HCT116 (cell line): ENCODE measurements at regions not wholly inside any gene's neighbourhood (a gene's known extent, or its start where the extent isn't known, plus 50 kb on each side); places are given as distances from the start of the nearest gene placed in this dataset.

Source experiments
- ATAC-seq: fragments of 200-7000 bp; cut with Tn5 transposase; 2 replicates; pipeline ENCODE4 v1.9.1; 2020; ENCODE audit warnings: mild to moderate bottlenecking, moderate library complexity
- BruUV-seq: library from RNA; stranded (reverse); fragments of 400-500 nt; replicated peaks from 2 replicates; lab custom pipeline; 2021; lab: Mats Ljungman, UMichigan
- CTCF ChIA-PET: fragments of 300-600 bp; sonication (Branson Sonifier 250); formaldehyde crosslinking; loops from one replicate; lab custom pipeline; 2021; ENCODE audit warnings: antibody characterized with exemption; lab: Charles Lee
- POLR2A ChIA-PET: fragments of 300-600, 350-600 bp; sonication (Branson Sonifier 250); formaldehyde crosslinking; loops from one replicate; lab custom pipeline; 2021; ENCODE audit warnings: antibody characterized with exemption; lab: Charles Lee
- RAD21 ChIA-PET, 2 experiments: fragments of 300-600 bp; sonication (Branson Sonifier 250); formaldehyde crosslinking; loops; one replicate each; lab custom pipeline; 2023; ENCODE audit warnings: low total read pairs in 2 of 2; ENCODE audit not compliant: uncharacterized antibody in 2 of 2, unreplicated experiment in 2 of 2, low non-redundant PET in 1 of 2; lab: Charles Lee
- DNase-seq: peaks from one replicate; pipeline ENCODE4 v3.0.0-alpha.2; 2010; ENCODE audit warnings: low read depth, low spot score
- H2AFZ ChIP-seq: fragments of 200-600 bp; shearing (Covaris generic), sonication (generic); 2 replicates; pipeline ENCODE4 v1.6.1; 2017; ENCODE audit warnings: low read depth, mixed run types, mixed read lengths, antibody characterized with exemption, low read length; ENCODE audit not compliant: poor library complexity, severe bottlenecking
- H3K27ac ChIP-seq: 2 replicates; pipeline ENCODE4 v1.5.1; 2012; ENCODE audit warnings: low read depth, low read length
- H3K27me3 ChIP-seq: fragments of 200-600 bp; sonication (generic); 2 replicates; pipeline ENCODE4 v1.6.1; 2016; ENCODE audit warnings: mixed run types, low read length, mixed read lengths; ENCODE audit not compliant: insufficient read depth
- H3K36me3 ChIP-seq, 2 experiments: fragments of 200-500 bp in 1 of 2; fragments of 200-600 bp in 1 of 2; sonication (Bioruptor generic) in 1 of 2; sonication (generic) in 1 of 2; 2 replicates each; pipeline versions ENCODE4 v1.5.1 to v1.6.1; 2014 to 2016; ENCODE audit warnings: low read length in 2 of 2, inconsistent platforms in 1 of 2, mixed read lengths in 1 of 2, mixed run types in 1 of 2; ENCODE audit not compliant: insufficient read depth in 2 of 2, control insufficient read depth in 1 of 2
- H3K4me1 ChIP-seq, 2 experiments: fragments of 200-600 bp in 1 of 2; sonication (generic) in 1 of 2; 2 replicates each; pipeline versions ENCODE4 v1.5.1 to v1.6.1; 2012 to 2017; ENCODE audit warnings: low read length in 2 of 2, inconsistent platforms in 1 of 2, mild to moderate bottlenecking in 1 of 2, mixed read lengths in 1 of 2, mixed run types in 1 of 2, moderate library complexity in 1 of 2; ENCODE audit not compliant: insufficient read depth in 2 of 2, control insufficient read depth in 1 of 2
- H3K4me2 ChIP-seq: fragments of 200-600 bp; sonication (generic); 2 replicates; pipeline ENCODE4 v1.6.1; 2017; ENCODE audit warnings: mixed run types, low read length, mixed read lengths
- H3K4me3 ChIP-seq, 2 experiments: fragments of 200-600 bp in 1 of 2; sonication (generic) in 1 of 2; replicated peaks in 1 of 2; 2 replicates each; pipeline ENCODE4 v1.5.1; 2011 to 2016; ENCODE audit warnings: low read length in 2 of 2, control low read depth in 1 of 2, low read depth in 1 of 2, mild to moderate bottlenecking in 1 of 2, mixed read lengths in 1 of 2, mixed run types in 1 of 2
- H3K79me2 ChIP-seq: fragments of 200-600 bp; sonication (generic); 2 replicates; pipeline ENCODE4 v1.6.1; 2017; ENCODE audit warnings: mild to moderate bottlenecking, mixed run types, low read length, moderate library complexity, mixed read lengths; ENCODE audit not compliant: insufficient read depth
- H3K9ac ChIP-seq: fragments of 200-600 bp; sonication (generic); 2 replicates; pipeline ENCODE4 v1.6.1; 2016; ENCODE audit warnings: low read length, mixed read lengths
- H3K9me2 ChIP-seq: fragments of 200-600 bp; sonication (generic), shearing (Covaris generic); 2 replicates; pipeline ENCODE4 v1.6.1; 2017; ENCODE audit warnings: mixed run types, mild to moderate bottlenecking, moderate library complexity; ENCODE audit not compliant: insufficient read depth
- H3K9me3 ChIP-seq, 2 experiments: fragments of 200-500 bp in 1 of 2; fragments of 200-600 bp in 1 of 2; sonication (Bioruptor generic) in 1 of 2; sonication (generic) in 1 of 2; 2 replicates each; pipeline ENCODE4 v1.6.1; 2014 to 2017; ENCODE audit warnings: low read length in 2 of 2, mixed read lengths in 2 of 2, inconsistent platforms in 1 of 2, low read depth in 1 of 2, mild to moderate bottlenecking in 1 of 2, mixed run types in 1 of 2, moderate library complexity in 1 of 2; ENCODE audit not compliant: control insufficient read depth in 1 of 2, insufficient read depth in 1 of 2
- H4K20me1 ChIP-seq: fragments of 200-600 bp; sonication (generic), shearing (Covaris generic); 2 replicates; pipeline ENCODE4 v1.6.1; 2017; ENCODE audit warnings: mixed run types, mild to moderate bottlenecking, moderate library complexity; ENCODE audit not compliant: insufficient read depth
- CBX3 ChIP-seq: IDR thresholded peaks from 2 replicates; pipeline ENCODE4 v1.6.1; 2012; ENCODE audit warnings: low read depth
- CEBPB ChIP-seq: IDR thresholded peaks from 2 replicates; pipeline ENCODE4 v1.6.1; 2012; ENCODE audit warnings: low read depth
- EGR1 ChIP-seq: IDR thresholded peaks from 2 replicates; pipeline ENCODE4 v1.6.1; 2012; ENCODE audit warnings: low read depth
- FOSL1 ChIP-seq: IDR thresholded peaks from 2 replicates; pipeline ENCODE4 v1.6.1; 2012; ENCODE audit warnings: low read depth
- JUND ChIP-seq: IDR thresholded peaks from 2 replicates; pipeline ENCODE4 v1.6.1; 2012
- POLR2A ChIP-seq: IDR thresholded peaks from 2 replicates; pipeline ENCODE4 v1.7.0; 2011; ENCODE audit warnings: borderline replicate concordance; ENCODE audit not compliant: insufficient read depth, insufficient read length; ENCODE audit errors: extremely low read depth
- POLR2AphosphoS5 ChIP-seq: IDR thresholded peaks from 2 replicates; pipeline ENCODE4 v1.6.1; 2011; ENCODE audit warnings: mild to moderate bottlenecking, low read depth, low read length, moderate library complexity
- RAD21 ChIP-seq: IDR thresholded peaks from 2 replicates; pipeline ENCODE4 v1.6.1; 2012; ENCODE audit warnings: low read depth, mild to moderate bottlenecking
- SIN3A ChIP-seq: IDR thresholded peaks from 2 replicates; pipeline ENCODE4 v1.6.1; 2012; ENCODE audit warnings: low read depth
- TCF7L2 ChIP-seq: IDR thresholded peaks from 2 replicates; pipeline ENCODE4 v1.7.0; 2011; ENCODE audit warnings: borderline replicate concordance, inconsistent platforms; ENCODE audit not compliant: insufficient read depth, insufficient read length; ENCODE audit errors: extremely low read depth
- YY1 ChIP-seq: IDR thresholded peaks from 2 replicates; pipeline ENCODE4 v1.6.1; 2011; ENCODE audit warnings: low read length, low read depth, moderate library complexity, mild to moderate bottlenecking; ENCODE audit not compliant: insufficient replicate concordance; ENCODE audit errors: extremely low read depth
- ZNF274 ChIP-seq: fragments of 200-500 bp; sonication (Bioruptor generic); IDR thresholded peaks from 2 replicates; pipeline ENCODE4 v1.6.1; 2014; ENCODE audit warnings: mild to moderate bottlenecking, low read depth, low read length, inconsistent platforms
- intact Hi-C: fragments of 100-400 bp; cut with micrococcal nuclease; formaldehyde crosslinking; loops from 2 replicates; pipeline ENCODE4 v1.10.0; 2022
- TF ChIP-seq, protein P1 (sequence below): IDR thresholded peaks from 2 replicates; pipeline ENCODE4 v1.6.1; 2012; ENCODE audit warnings: low read depth
- TF ChIP-seq, protein P2 (sequence below): IDR thresholded peaks from 2 replicates; pipeline ENCODE4 v1.6.1; 2012
- TF ChIP-seq, protein P3 (sequence below): IDR thresholded peaks from 2 replicates; pipeline ENCODE4 v1.6.1; 2012
- TF ChIP-seq, protein P4 (sequence below), 3 experiments: fragments of 200-600 bp in 1 of 3; sonication (generic) in 1 of 3; IDR thresholded peaks in 2 of 3; conservative IDR thresholded peaks in 1 of 3; 2 replicates each; pipeline ENCODE4 v1.5.1; 2012 to 2017; ENCODE audit warnings: low read depth in 2 of 3, low read length in 2 of 3, antibody characterized with exemption in 1 of 3, borderline replicate concordance in 1 of 3, control low read depth in 1 of 3, mild to moderate bottlenecking in 1 of 3, mixed read lengths in 1 of 3, mixed run types in 1 of 3, moderate library complexity in 1 of 3; ENCODE audit not compliant: insufficient read depth in 1 of 3

DNA sequence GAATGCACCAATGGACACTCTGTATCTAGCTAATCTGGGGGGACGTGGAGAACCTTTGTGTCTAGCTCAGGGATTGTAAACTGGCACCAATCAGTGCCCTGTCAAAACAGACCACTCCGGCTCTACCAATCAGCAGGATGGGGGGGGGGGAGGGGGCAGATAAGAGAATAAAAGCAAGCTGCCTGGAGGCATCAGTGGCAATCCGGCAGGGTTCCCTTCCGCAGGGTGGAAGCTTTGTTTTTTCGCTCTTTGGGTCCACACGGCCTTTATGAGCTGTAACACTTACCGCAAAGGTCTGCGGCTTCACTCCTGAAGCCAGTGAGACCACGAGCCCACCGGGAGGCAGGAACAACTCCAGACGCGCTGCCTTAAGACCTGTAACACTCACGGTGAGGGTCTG, 827.1 kb downstream of the PLOD2 start:
- no peaks in the 10 kb centered on the region for H3K4me1 ChIP-seq
- ATAC-seq = no peak
- CTCF ChIA-PET = no interaction called here

More for the DNA sequence above, 827.1 kb downstream of the PLOD2 start:
- Histone ChIP-seq H3K4me3 (no peak overlapping the region), H2AFZ (no peak overlapping the region), H3K27ac (no peak overlapping the region), H3K9me2 (no peaks in the 10 kb centered on the region), H3K79me2 (no peaks in the 10 kb centered on the region), H3K27me3 (no peaks in the 10 kb centered on the region), H4K20me1 (no peaks in the 10 kb centered on the region)
- DNase-seq = no peak
- TF ChIP-seq FOSL1 = no peak
- TF ChIP-seq, protein P1, sequence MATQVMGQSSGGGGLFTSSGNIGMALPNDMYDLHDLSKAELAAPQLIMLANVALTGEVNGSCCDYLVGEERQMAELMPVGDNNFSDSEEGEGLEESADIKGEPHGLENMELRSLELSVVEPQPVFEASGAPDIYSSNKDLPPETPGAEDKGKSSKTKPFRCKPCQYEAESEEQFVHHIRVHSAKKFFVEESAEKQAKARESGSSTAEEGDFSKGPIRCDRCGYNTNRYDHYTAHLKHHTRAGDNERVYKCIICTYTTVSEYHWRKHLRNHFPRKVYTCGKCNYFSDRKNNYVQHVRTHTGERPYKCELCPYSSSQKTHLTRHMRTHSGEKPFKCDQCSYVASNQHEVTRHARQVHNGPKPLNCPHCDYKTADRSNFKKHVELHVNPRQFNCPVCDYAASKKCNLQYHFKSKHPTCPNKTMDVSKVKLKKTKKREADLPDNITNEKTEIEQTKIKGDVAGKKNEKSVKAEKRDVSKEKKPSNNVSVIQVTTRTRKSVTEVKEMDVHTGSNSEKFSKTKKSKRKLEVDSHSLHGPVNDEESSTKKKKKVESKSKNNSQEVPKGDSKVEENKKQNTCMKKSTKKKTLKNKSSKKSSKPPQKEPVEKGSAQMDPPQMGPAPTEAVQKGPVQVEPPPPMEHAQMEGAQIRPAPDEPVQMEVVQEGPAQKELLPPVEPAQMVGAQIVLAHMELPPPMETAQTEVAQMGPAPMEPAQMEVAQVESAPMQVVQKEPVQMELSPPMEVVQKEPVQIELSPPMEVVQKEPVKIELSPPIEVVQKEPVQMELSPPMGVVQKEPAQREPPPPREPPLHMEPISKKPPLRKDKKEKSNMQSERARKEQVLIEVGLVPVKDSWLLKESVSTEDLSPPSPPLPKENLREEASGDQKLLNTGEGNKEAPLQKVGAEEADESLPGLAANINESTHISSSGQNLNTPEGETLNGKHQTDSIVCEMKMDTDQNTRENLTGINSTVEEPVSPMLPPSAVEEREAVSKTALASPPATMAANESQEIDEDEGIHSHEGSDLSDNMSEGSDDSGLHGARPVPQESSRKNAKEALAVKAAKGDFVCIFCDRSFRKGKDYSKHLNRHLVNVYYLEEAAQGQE = no peak
- TF ChIP-seq ZNF274 = no peak
- TF ChIP-seq TCF7L2 = no peak
- no peak for TF ChIP-seq CEBPB
- no peak for TF ChIP-seq CBX3
- TF ChIP-seq RAD21 = no peak
- TF ChIP-seq, protein P2, sequence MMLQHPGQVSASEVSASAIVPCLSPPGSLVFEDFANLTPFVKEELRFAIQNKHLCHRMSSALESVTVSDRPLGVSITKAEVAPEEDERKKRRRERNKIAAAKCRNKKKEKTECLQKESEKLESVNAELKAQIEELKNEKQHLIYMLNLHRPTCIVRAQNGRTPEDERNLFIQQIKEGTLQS = no peak
- no peak for TF ChIP-seq YY1
- TF ChIP-seq POLR2AphosphoS5 = no peak
- TF ChIP-seq SIN3A = no peak
- TF ChIP-seq, protein P3, sequence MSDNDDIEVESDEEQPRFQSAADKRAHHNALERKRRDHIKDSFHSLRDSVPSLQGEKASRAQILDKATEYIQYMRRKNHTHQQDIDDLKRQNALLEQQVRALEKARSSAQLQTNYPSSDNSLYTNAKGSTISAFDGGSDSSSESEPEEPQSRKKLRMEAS = no peak
- TF ChIP-seq POLR2A = no peak
- TF ChIP-seq, protein P4, sequence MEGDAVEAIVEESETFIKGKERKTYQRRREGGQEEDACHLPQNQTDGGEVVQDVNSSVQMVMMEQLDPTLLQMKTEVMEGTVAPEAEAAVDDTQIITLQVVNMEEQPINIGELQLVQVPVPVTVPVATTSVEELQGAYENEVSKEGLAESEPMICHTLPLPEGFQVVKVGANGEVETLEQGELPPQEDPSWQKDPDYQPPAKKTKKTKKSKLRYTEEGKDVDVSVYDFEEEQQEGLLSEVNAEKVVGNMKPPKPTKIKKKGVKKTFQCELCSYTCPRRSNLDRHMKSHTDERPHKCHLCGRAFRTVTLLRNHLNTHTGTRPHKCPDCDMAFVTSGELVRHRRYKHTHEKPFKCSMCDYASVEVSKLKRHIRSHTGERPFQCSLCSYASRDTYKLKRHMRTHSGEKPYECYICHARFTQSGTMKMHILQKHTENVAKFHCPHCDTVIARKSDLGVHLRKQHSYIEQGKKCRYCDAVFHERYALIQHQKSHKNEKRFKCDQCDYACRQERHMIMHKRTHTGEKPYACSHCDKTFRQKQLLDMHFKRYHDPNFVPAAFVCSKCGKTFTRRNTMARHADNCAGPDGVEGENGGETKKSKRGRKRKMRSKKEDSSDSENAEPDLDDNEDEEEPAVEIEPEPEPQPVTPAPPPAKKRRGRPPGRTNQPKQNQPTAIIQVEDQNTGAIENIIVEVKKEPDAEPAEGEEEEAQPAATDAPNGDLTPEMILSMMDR (IDR thresholded peaks at IDR 0.05 in 2 of 3, conservative IDR thresholded peaks at IDR 0.05 in 1 of 3; ENCODE audit: borderline replicate concordance in 1 of 3, insufficient read depth in 1 of 3, low read depth in 2 of 3, low read length in 2 of 3) = no peak
- TF ChIP-seq EGR1 = no peak
- TF ChIP-seq JUND = no peak
- TF ChIP-seq, all 23 proteins: peak for 0
- Histone ChIP-seq H3K4me2 (no peak overlapping the region), H3K9me3 (no peaks in the 10 kb centered on the region), H3K9ac (no peak overlapping the region), H3K36me3 (no peaks in the 10 kb centered on the region)
- BruUV-seq = no TSS peak
- ChIA-PET POLR2A (no interaction called here), RAD21 (no interaction called here)
- intact Hi-C loops = no loop called here
